ENCODE measurements at regions not wholly inside any gene's neighbourhood (a gene's known extent, or its start where the extent isn't known, plus 50 kb on each side); places are given as distances from the start of the nearest gene placed in this dataset.

- H3K4me3 ChIP-seq (replicated peaks; ENCODE audit: low read depth, low read length): no peak overlapping the region
- TF ChIP-seq CTCF (IDR thresholded peaks at IDR 0.05; ENCODE audit: low read depth, low read length, missing control alignments): peak; percentile 33
- no peak for DNase-seq (ENCODE audit: extremely low read depth, low read depth)
These were observed 105.4 kb upstream of the MCHR2 start for GRCh38 chr6:100099189-100100074.

- TF ChIP-seq CTCF (IDR thresholded peaks at IDR 0.05; ENCODE audit: low read depth, low read length, missing control alignments): no peak
- H3K4me3 ChIP-seq (replicated peaks; ENCODE audit: low read depth, low read length): no peak overlapping the region
- no peak for DNase-seq (ENCODE audit: extremely low read depth, low read depth)
These were observed 102.9 kb upstream of the MCHR2 start for GRCh38 chr6:100096936-100097335.

GRCh38 chr6:100096341-100096740, 102.3 kb upstream of the MCHR2 start:
- no peak for TF ChIP-seq CTCF (IDR thresholded peaks at IDR 0.05; ENCODE audit: low read depth, low read length, missing control alignments)
- no peak for DNase-seq (ENCODE audit: extremely low read depth, low read depth)
- no peak overlapping the region for H3K4me3 ChIP-seq (replicated peaks; ENCODE audit: low read depth, low read length)

GRCh38 chr6:100093405-100093804, 99.4 kb upstream of the MCHR2 start:
- no peak for TF ChIP-seq CTCF (IDR thresholded peaks at IDR 0.05; ENCODE audit: low read depth, low read length, missing control alignments)
- no peak overlapping the region for H3K4me3 ChIP-seq (replicated peaks; ENCODE audit: low read depth, low read length)
- no peak for DNase-seq (ENCODE audit: extremely low read depth, low read depth)

GRCh38 chr6:100088009-100088408, 94.0 kb upstream of the MCHR2 start:
- no peak overlapping the region for H3K4me3 ChIP-seq (replicated peaks; ENCODE audit: low read depth, low read length)
- no peak for TF ChIP-seq CTCF (IDR thresholded peaks at IDR 0.05; ENCODE audit: low read depth, low read length, missing control alignments)
- DNase-seq (ENCODE audit: extremely low read depth, low read depth): peak; percentile 72

- no peak for TF ChIP-seq CTCF (IDR thresholded peaks at IDR 0.05; ENCODE audit: low read depth, low read length, missing control alignments)
- no peak for DNase-seq (ENCODE audit: extremely low read depth, low read depth)
- H3K4me3 ChIP-seq (replicated peaks; ENCODE audit: low read depth, low read length): no peak overlapping the region
These were observed 91.0 kb upstream of the MCHR2 start for GRCh38 chr6:100084991-100085364.

Measured in HFF-Myc (cell line).